ENCODE measurements at regions not wholly inside any gene's neighbourhood (a gene's known extent, or its start where the extent isn't known, plus 50 kb on each side); places are given as distances from the start of the nearest gene placed in this dataset.

GRCh38 chr7:82559193-82559805 is 115.7 kb upstream of the CACNA2D1 start:
- Mint-ChIP-seq H3K4me1 (ENCODE audit: low read depth) (peaks cover 16% of the 10 kb centered on the region), H3K27ac (no peak overlapping the region), H3K9me3 (peaks cover 11% of the 10 kb centered on the region; the same call in 1 of the 2 replicates), H3K4me3 (peak overlapping the region; percentile 55; the same call in 1 of the 2 replicates), H3K27me3 (ENCODE audit: insufficient read depth) (no peaks in the 10 kb centered on the region; the same call in 1 of the 2 replicates), H3K36me3 (ENCODE audit: low read depth) (no peaks in the 10 kb centered on the region)
- DNase-seq: no peak
- TF ChIP-seq CTCF (IDR thresholded peaks at IDR 0.05): no peak

GRCh38 chr7:82549616-82550285 is 106.2 kb upstream of the CACNA2D1 start:
- TF ChIP-seq CTCF (IDR thresholded peaks at IDR 0.05): no peak
- no peaks in the 10 kb centered on the region for H3K36me3 Mint-ChIP-seq (ENCODE audit: low read depth)

GRCh38 chr7:82548141-82548688 is 104.6 kb upstream of the CACNA2D1 start:
- no peaks in the 10 kb centered on the region for H3K36me3 Mint-ChIP-seq (ENCODE audit: low read depth)
- peaks cover 15% of the 10 kb centered on the region for H3K27me3 Mint-ChIP-seq (ENCODE audit: insufficient read depth)
- no peak for DNase-seq
- TF ChIP-seq CTCF (IDR thresholded peaks at IDR 0.05): no peak
- no peak overlapping the region for H3K4me3 Mint-ChIP-seq
- H3K27ac Mint-ChIP-seq: no peak overlapping the region
- peaks cover 10% of the 10 kb centered on the region; the same call in 1 of the 2 replicates for H3K9me3 Mint-ChIP-seq
- peaks cover 8% of the 10 kb centered on the region for H3K4me1 Mint-ChIP-seq (ENCODE audit: low read depth)

More at GRCh38 chr7:82549616-82550285, 106.2 kb upstream of the CACNA2D1 start:
- H3K27me3 Mint-ChIP-seq (ENCODE audit: insufficient read depth): peaks cover 11% of the 10 kb centered on the region
- H3K4me3 Mint-ChIP-seq: no peak overlapping the region
- DNase-seq: no peak
- no peaks in the 10 kb centered on the region for H3K4me1 Mint-ChIP-seq (ENCODE audit: low read depth)
- H3K9me3 Mint-ChIP-seq: peaks cover 21% of the 10 kb centered on the region; the same call in 1 of the 2 replicates
- H3K27ac Mint-ChIP-seq: no peak overlapping the region

GRCh38 chr7:82542665-82543064 is 99.1 kb upstream of the CACNA2D1 start:
- peak; percentile 79 for DNase-seq
- no peak for TF ChIP-seq CTCF (IDR thresholded peaks at IDR 0.05)
- Mint-ChIP-seq H3K4me3 (no peak overlapping the region), H3K27ac (no peak overlapping the region), H3K36me3 (ENCODE audit: low read depth) (no peaks in the 10 kb centered on the region), H3K27me3 (ENCODE audit: insufficient read depth) (peaks cover 6% of the 10 kb centered on the region), H3K4me1 (ENCODE audit: low read depth) (peaks cover 23% of the 10 kb centered on the region), H3K9me3 (peaks cover 4% of the 10 kb centered on the region; the same call in 1 of the 2 replicates)

GRCh38 chr7:82539969-82540368 is 96.4 kb upstream of the CACNA2D1 start:
- Mint-ChIP-seq H3K9me3 (peaks cover 13% of the 10 kb centered on the region), H3K27ac (no peak overlapping the region), H3K27me3 (ENCODE audit: insufficient read depth) (peaks cover 9% of the 10 kb centered on the region), H3K4me1 (ENCODE audit: low read depth) (peaks cover 23% of the 10 kb centered on the region), H3K4me3 (no peak overlapping the region), H3K36me3 (ENCODE audit: low read depth) (peaks cover 5% of the 10 kb centered on the region; the same call in 1 of the 2 replicates)
- no peak for DNase-seq
- TF ChIP-seq CTCF (IDR thresholded peaks at IDR 0.05): no peak
